MCF 10A (cell line): ENCODE measurements at regions not wholly inside any gene's neighbourhood (a gene's known extent, or its start where the extent isn't known, plus 50 kb on each side); places are given as distances from the start of the nearest gene placed in this dataset.
"Not testable (repeated sequence)": the region's sequence is repeated elsewhere in the genome, so short reads cannot be mapped to it uniquely, and the experiment has no call there.

Experiments used
- BruUV-seq: library from RNA; stranded (reverse); fragments of 400-500 nt; replicated peaks from 2 replicates; lab custom pipeline; 2021; lab: Mats Ljungman, UMichigan
- CTCF ChIA-PET: fragments of 300-600 bp; sonication (Branson Sonifier 250); formaldehyde crosslinking; extraction: SDS; loops from one replicate; lab custom pipeline; 2021; ENCODE audit warnings: antibody characterized with exemption, inconsistent platforms; lab: Yijun Ruan, JAX
- POLR2A ChIA-PET: fragments of 300-600, 350-650 bp; sonication (Branson Sonifier 250); formaldehyde crosslinking; extraction: SDS; loops from one replicate; lab custom pipeline; 2020; ENCODE audit warnings: antibody characterized with exemption, inconsistent platforms; lab: Yijun Ruan, JAX
- DNase-seq: peaks from one replicate; pipeline ENCODE4 v3.0.0-alpha.2; 2018; ENCODE audit not compliant: unreplicated experiment
- H3K27ac Mint-ChIP-seq: one replicate; pipeline ENCODE4 v1.8.0; 2022; ENCODE audit warnings: mild to moderate bottlenecking, low read depth, mixed read lengths; ENCODE audit not compliant: unreplicated experiment
- H3K27me3 Mint-ChIP-seq: one replicate; pipeline ENCODE4 v1.8.0; 2022; ENCODE audit warnings: mixed read lengths; ENCODE audit not compliant: insufficient read depth, unreplicated experiment
- H3K36me3 Mint-ChIP-seq: one replicate; pipeline ENCODE4 v1.8.0; 2022; ENCODE audit warnings: mild to moderate bottlenecking, moderate library complexity, mixed read lengths; ENCODE audit not compliant: insufficient read depth, unreplicated experiment
- H3K4me1 Mint-ChIP-seq: one replicate; pipeline ENCODE4 v1.8.0; 2022; ENCODE audit warnings: mixed read lengths; ENCODE audit not compliant: insufficient read depth, unreplicated experiment
- H3K4me3 Mint-ChIP-seq: one replicate; pipeline ENCODE4 v1.8.0; 2022; ENCODE audit warnings: mild to moderate bottlenecking, moderate library complexity, mixed read lengths; ENCODE audit not compliant: unreplicated experiment
- H3K9me3 Mint-ChIP-seq: one replicate; pipeline ENCODE4 v1.8.0; 2022; ENCODE audit warnings: mixed read lengths; ENCODE audit not compliant: unreplicated experiment
- CTCF ChIP-seq: fragments of 200-600 bp; IDR thresholded peaks from one replicate; pipeline ENCODE4 v1.8.0; 2022; ENCODE audit warnings: antibody characterized with exemption, mild to moderate bottlenecking; ENCODE audit not compliant: unreplicated experiment
- intact Hi-C: fragments of 100-400 bp; cut with micrococcal nuclease; formaldehyde crosslinking; loops from 2 replicates; pipeline ENCODE4 v1.14.1; 2022

GRCh38 chr10:20481054-20481453, 416.1 kb downstream of the NEBL start:
- CTCF ChIA-PET: no interaction called here
- no peaks in the 10 kb centered on the region for H3K4me1 Mint-ChIP-seq
- intact Hi-C loops: no loop called here
- POLR2A ChIA-PET: interaction anchor here (0.6 kb wide), 1 partner anchor 410 kb away, joined by 3 read pairs; no protein-coding TSS in a partner anchor
- no TSS peak for BruUV-seq
- H3K4me3 Mint-ChIP-seq: no peak overlapping the region
- H3K27ac Mint-ChIP-seq: no peak overlapping the region
- TF ChIP-seq CTCF: no peak
- no peaks in the 10 kb centered on the region for H3K27me3 Mint-ChIP-seq
- H3K36me3 Mint-ChIP-seq: no peaks in the 10 kb centered on the region
- no peak for DNase-seq
- H3K9me3 Mint-ChIP-seq: peaks cover 15% of the 10 kb centered on the region

- POLR2A ChIA-PET, H3K36me3 Mint-ChIP-seq, H3K4me1 Mint-ChIP-seq, BruUV-seq, intact Hi-C loops, DNase-seq, CTCF ChIA-PET, H3K27me3 Mint-ChIP-seq, H3K4me3 Mint-ChIP-seq, H3K27ac Mint-ChIP-seq: not testable (repeated sequence)
- H3K9me3 Mint-ChIP-seq: peaks cover 15% of the 10 kb centered on the region
Measured at GRCh38 chr10:20480575-20480974, 416.5 kb downstream of the NEBL start.

GRCh38 chr10:20474064-20474463, 423.0 kb downstream of the NEBL start:
- no peak for TF ChIP-seq CTCF
- intact Hi-C loops: no loop called here
- no peak overlapping the region for H3K27ac Mint-ChIP-seq
- no TSS peak for BruUV-seq
- H3K27me3 Mint-ChIP-seq: no peaks in the 10 kb centered on the region
- no peak overlapping the region for H3K4me3 Mint-ChIP-seq
- CTCF ChIA-PET: no interaction called here
- H3K36me3 Mint-ChIP-seq: no peaks in the 10 kb centered on the region
- POLR2A ChIA-PET: no interaction called here
- no peaks in the 10 kb centered on the region for H3K4me1 Mint-ChIP-seq
- DNase-seq: no peak
- H3K9me3 Mint-ChIP-seq: no peaks in the 10 kb centered on the region

- Mint-ChIP-seq H3K4me1 (no peaks in the 10 kb centered on the region), H3K9me3 (no peaks in the 10 kb centered on the region), H3K27ac (no peak overlapping the region), H3K4me3 (no peak overlapping the region), H3K36me3 (no peaks in the 10 kb centered on the region), H3K27me3 (no peaks in the 10 kb centered on the region)
- intact Hi-C loops: no loop called here
- no peak for TF ChIP-seq CTCF
- CTCF ChIA-PET: interaction anchor here (0.6 kb wide), 1 partner anchor 110 kb away, joined by 3 read pairs; no protein-coding TSS in a partner anchor
- BruUV-seq: no TSS peak
- POLR2A ChIA-PET: interaction anchor here (1.0 kb wide), 1 partner anchor 15 kb away, joined by 3 read pairs; no protein-coding TSS in a partner anchor
- DNase-seq: no peak
Measured at GRCh38 chr10:20473023-20473760, 423.9 kb downstream of the NEBL start.
